ENCODE measurements at regions not wholly inside any gene's neighbourhood (a gene's known extent, or its start where the extent isn't known, plus 50 kb on each side); places are given as distances from the start of the nearest gene placed in this dataset.

DNA sequence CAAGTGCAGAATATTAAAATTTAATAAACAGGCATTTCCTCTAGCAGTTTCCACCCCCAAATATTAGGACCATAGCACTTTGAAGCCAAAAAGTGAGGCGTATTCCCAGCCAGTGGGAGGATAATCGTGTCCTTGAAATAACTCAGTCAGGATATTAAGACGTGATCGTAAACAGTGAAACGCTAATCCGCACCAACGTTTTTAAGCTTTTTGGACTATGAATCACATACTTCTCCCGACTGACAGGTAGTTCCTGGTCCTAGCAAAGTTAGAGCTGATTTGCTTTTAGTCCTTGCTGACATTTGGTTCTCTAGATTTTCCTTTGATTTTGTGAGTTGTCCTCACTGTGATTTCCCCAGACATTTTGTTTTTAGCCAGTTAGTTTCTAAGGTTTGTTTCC is 197.1 kb upstream of the ARHGAP20 start:
- DNase-seq = no peak

- no peak for DNase-seq
These were observed 196.3 kb upstream of the ARHGAP20 start for GRCh38 chr11:110908401-110909105.

- no peak for DNase-seq
These were observed 195.4 kb upstream of the ARHGAP20 start for GRCh38 chr11:110907629-110908028.

GRCh38 chr11:110903830-110904229 is 191.6 kb upstream of the ARHGAP20 start:
- DNase-seq = peak; percentile 6

DNA sequence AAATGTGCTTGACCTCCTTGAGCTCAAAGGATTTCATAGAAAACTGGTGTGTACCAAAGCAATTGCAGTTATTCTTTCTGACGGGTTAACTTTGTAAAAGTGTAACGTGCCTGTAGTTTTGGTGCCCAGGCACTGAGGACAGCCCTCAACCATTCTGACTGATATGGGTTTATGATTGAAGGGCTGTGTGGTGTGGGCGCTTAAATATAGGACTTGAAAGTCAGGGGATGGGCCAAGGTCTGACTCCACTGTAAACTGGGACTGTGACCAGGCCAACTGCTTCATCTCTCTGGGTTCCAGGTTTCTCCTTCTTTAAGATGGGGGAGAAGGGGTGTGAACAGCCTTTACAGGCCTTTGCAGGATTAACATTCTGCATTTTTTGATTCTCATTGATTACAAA is 191.1 kb upstream of the ARHGAP20 start:
- DNase-seq = no peak

DNA sequence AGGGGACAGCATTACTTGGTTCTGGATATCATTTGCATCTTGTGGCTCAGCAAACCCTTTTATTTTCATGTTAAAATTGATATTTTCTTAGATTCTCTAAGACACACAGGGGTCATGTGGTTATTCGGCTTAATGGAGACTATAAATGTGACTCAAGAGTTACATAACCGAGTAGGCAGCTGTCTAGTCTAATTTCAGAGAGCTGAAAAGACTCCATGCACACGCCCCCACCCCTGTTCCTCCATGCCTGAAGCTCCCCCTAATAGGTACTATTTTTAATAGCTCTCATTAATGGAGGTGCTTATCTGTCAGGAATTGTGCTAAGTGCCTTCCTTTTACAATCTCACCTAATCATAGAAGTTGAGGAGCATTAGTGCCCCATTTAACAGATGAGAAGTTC is 189.2 kb upstream of the ARHGAP20 start:
- no peak for DNase-seq

GRCh38 chr11:110900426-110900825 is 188.2 kb upstream of the ARHGAP20 start:
- no peak for DNase-seq

DNA sequence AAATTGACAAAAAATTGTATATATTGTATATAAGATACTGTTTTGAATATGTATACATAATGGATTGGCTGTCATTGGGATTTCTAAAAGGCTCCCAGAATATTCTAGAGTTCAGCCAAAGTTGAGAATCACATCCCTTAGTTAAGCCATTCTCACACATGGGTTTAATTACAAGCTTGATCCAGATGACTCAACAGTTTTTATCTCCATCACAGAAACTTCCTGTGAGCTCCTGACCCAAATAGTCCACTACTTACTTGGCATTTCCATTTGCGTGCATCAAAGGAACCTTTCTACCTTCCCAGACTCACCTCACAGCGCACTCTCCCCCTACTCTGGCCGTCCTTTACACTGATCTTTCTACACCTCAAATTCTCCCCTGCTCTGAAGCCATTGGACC is 184.8 kb upstream of the ARHGAP20 start:
- DNase-seq = no peak

GRCh38 chr11:110896358-110896757 is 184.1 kb upstream of the ARHGAP20 start:
- DNase-seq = no peak

DNA sequence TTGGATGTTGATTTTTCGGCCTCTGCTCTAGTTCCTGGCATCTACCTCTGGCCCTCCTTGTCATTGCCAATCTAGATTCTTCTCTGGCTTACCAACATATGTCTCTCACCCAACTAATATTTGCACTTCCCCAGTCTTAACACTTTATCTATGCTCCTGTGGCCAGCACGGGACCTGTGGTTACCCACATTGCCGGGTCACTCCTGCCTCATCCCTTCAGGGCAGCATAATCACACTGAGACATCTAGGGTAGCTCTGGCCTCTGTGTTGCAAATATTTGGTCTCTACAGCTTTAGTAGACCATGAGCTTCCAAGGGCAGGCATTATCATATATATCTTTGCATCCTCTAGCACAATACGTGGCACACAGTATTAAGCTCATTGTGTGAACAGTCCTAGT is 182.0 kb upstream of the ARHGAP20 start:
- no peak for DNase-seq

- DNase-seq = no peak
These were observed 180.6 kb upstream of the ARHGAP20 start for GRCh38 chr11:110892741-110893285.

DNA sequence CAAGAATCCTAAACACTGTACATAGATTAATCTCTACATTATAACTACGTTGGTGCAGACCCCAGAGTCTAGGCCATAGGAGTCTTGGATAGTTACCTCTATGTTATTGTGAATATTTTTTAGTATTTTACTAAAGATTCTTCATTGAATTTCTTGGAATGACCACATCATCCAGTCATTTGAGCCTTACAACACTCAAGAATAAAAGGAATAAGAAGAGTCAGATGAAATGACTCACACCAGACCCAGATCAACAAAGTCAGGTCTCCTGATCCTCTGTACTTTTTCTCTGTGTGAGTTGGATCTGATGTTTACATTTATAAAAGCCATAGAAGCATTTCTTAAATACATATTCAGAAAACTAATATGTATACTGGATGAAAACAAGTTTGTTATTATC is 179.2 kb upstream of the ARHGAP20 start:
- DNase-seq = no peak

DNA sequence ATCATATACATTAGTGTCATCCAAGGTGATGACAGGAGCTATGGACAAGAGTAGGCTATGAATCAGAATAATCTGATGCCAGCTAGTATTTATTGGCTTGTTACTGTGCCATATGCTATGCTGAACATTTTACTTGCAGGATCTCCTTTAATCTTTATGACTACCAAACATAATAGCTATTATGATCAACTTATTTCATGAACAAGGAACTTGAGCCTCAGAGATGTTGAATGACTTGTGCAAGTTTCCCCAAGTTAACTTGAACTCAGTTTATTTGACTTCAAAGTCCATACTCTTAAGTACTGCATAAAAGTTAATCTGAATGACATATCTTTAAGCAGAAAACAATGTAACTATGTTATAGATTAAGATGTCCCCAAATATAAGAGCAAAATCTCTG is 178.8 kb upstream of the ARHGAP20 start:
- no peak for DNase-seq

DNA sequence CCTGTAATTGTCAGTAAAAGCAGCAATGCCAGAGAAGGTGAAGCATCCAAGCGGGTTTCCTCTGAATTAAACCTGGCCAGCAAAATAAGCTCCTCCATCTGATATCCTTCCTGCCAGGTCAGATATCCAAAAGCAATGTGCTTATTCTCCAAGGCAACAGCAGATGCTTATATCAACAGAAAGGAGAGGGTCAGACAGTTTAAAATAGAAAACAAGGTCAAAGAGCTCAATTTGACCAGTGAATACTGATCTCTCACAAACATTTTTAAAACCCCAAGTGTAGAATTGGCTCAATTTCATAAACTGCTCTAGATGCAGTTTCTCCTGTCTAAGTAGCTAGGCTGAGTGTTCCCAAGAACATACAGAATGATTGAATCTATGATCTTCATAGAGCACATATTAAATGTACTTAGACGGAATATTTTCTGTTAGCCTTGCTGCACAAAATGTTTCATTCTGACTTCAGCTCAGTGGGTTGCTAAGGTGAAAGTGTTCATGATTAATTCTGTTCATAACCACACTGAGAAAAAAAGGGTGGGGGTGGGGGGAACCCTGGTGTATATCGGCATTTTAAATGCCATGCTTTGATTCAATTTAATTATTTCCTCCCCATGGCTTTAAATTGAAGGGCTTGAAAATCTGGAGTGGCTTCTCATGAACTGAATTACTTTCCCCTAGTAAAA is 174.2 kb upstream of the ARHGAP20 start:
- no peak for DNase-seq

GRCh38 chr11:110883256-110883655 is 171.0 kb upstream of the ARHGAP20 start:
- DNase-seq = no peak

GRCh38 chr11:110878513-110878912 is 166.3 kb upstream of the ARHGAP20 start:
- DNase-seq = no peak

- no peak for DNase-seq
These were observed 162.3 kb upstream of the ARHGAP20 start for GRCh38 chr11:110874437-110875030.

DNA sequence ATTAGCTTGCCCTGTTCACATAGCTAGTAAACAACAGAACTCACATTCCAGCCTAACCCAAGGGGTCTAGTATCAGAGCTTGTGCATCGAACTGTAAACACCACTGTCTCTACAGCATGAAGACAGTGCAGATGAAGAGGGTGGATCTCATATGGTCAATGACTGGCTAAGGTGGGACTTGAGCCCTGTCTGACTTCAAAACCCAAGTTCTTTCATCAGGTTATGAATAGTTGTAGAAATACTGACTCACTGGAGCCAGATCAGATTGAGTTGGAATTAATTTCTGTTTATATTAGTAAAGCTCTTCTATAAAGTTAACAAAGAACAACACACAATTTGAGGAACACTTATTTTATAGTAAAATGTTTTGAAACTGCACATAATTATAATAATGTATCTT is 161.7 kb upstream of the ARHGAP20 start:
- no peak for DNase-seq

DNA sequence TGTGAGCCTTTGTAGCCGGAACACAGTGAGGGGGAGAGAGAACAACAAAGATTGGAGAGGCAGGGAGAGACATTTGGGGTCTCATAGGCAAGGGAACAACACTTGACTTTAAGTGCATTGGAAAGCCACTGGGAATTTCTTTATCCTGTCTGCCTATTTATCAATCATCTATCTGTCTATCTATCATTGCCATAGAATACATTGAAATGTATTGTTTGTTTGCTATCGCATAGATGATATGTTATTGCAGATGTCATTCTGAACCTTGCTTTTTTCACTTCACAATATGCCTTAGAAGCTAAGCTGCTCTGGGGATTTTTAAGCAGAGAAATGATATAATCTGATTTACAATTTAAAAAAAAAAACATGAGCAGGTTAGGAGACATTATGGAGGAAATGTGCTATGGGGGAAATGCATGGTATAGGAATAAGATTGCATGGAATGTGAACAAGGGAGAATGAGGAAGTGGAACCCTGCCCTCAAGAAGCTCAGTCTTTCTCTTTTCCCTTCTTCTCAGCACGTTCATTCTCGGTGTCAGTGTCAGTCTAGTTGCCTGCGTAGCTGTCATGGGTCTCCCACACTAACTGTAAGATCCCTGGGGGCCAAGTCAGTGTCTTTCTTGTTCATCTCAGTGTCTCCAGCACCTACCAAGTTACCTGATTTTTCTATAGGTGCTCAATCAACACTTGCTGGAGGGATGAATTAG is 158.7 kb upstream of the ARHGAP20 start:
- DNase-seq = no peak

DNA sequence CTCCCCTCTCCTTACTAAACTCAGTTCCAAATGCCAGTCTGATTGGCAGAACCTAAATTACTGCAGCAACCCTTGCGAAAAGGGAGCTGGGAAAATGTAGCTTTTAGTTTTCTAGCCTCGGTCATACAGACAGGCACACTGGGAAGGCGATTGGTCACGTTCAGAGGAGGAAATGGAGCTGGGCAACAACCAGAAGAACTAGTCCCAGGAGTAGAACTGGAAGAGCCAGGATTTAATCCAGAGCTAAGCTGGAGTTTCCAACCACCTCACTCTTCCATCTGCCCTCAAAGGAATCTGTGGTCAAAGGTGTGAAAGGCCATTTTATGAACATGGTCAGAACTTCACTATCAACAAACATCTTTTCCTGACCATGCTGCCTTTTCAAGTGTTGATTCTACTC is 155.7 kb upstream of the ARHGAP20 start:
- DNase-seq = no peak

DNA sequence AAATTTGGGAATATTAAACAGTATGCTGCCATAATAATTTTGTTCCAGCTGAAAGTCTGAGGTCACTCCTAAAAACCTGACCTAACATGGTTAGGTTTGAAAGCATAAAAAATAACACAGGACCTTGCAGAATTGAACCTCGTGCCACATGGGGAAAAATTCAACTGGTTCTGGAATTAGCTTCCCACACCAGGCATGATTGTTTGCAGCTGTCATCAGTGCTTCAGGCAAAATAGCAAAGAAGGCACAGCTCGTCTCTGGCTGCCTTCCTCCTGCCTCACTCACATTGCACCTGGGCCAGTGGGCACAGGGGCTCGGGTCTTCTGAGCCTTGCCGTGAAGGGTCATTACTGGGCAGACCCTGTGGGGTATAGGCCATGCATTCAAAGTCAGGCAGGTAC is 153.8 kb upstream of the ARHGAP20 start:
- no peak for DNase-seq

GRCh38 chr11:110862407-110862806 is 150.2 kb upstream of the ARHGAP20 start:
- peak; percentile 43 for DNase-seq

GRCh38 chr11:110860461-110860860 is 148.2 kb upstream of the ARHGAP20 start:
- DNase-seq = no peak

DNA sequence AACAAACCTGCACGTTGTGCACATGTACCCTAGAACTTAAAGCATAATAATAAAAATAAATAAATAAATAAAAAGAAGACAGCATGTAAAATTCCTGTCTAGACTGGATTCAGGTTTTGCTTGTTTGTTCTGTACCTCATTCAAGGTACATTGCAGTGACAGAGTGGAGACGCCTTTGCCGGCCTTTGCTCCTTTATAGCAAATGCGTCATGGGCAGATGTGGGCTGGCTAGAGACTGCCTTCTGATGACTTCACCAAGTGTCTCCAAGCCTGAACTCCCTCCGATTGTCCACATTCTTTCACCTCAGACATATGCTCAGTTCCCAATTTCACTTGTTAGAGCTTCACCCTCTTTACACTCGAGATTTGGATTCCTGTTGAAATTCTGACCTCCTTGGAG is 147.8 kb upstream of the ARHGAP20 start:
- DNase-seq = no peak

Measured in NCI-H345 (cell line).